Body of pancreas (tissue), 4 donors: ENCODE measurements at regions not wholly inside any gene's neighbourhood (a gene's known extent, or its start where the extent isn't known, plus 50 kb on each side); places are given as distances from the start of the nearest gene placed in this dataset.

ENCODE experiments used
- CTCF ChIP-seq, 7 experiments: fragments of 450-650 bp in 4 of 7; fragments of 200-600 bp in 3 of 7; sonication (generic) in 3 of 7; IDR thresholded peaks; one replicate each; pipeline ENCODE4 v1.5.1; 2016 to 2019; ENCODE audit warnings: antibody characterized with exemption in 7 of 7
- POLR2A ChIP-seq, 3 donors: fragments of 450-650 bp; IDR thresholded peaks; one replicate each; pipeline ENCODE4 v1.6.1; 2016; ENCODE audit warnings: antibody characterized with exemption in 3 of 3, mild to moderate bottlenecking in 2 of 3

- TF ChIP-seq CTCF (IDR thresholded peaks at IDR 0.05), result no peak
- TF ChIP-seq POLR2A (IDR thresholded peaks at IDR 0.05), result no peak
These were observed 276.0 kb downstream of the GPATCH2 start for GRCh38 chr1:217354895-217355294.
